Suprapubic skin (tissue), 3 donors: ENCODE measurements at regions not wholly inside any gene's neighbourhood (a gene's known extent, or its start where the extent isn't known, plus 50 kb on each side); places are given as distances from the start of the nearest gene placed in this dataset.

Experiments used
- CTCF ChIP-seq, 2 donors: fragments of 200-600 bp in 1 of 2; fragments of 450-650 bp in 1 of 2; sonication (generic) in 1 of 2; IDR thresholded peaks; one replicate each; pipeline ENCODE4 v1.5.1; 2016 to 2019; ENCODE audit warnings: antibody characterized with exemption in 2 of 2, mild to moderate bottlenecking in 1 of 2, moderate library complexity in 1 of 2
- POLR2A ChIP-seq, 2 donors: fragments of 450-650 bp; IDR thresholded peaks; one replicate each; pipeline ENCODE4 v1.6.1; 2017; ENCODE audit warnings: antibody characterized with exemption in 2 of 2, mild to moderate bottlenecking in 2 of 2, moderate library complexity in 2 of 2

GRCh38 chr1:104488296-104489015 is 738.8 kb downstream of the AMY1C start:
- TF ChIP-seq POLR2A (IDR thresholded peaks at IDR 0.05) (no peak), CTCF (IDR thresholded peaks at IDR 0.05) (no peak)
